ENCODE measurements at regions not wholly inside any gene's neighbourhood (a gene's known extent, or its start where the extent isn't known, plus 50 kb on each side); places are given as distances from the start of the nearest gene placed in this dataset.
"Not testable (repeated sequence)": the region's sequence is repeated elsewhere in the genome, so short reads cannot be mapped to it uniquely, and the experiment has no call there.

DNA sequence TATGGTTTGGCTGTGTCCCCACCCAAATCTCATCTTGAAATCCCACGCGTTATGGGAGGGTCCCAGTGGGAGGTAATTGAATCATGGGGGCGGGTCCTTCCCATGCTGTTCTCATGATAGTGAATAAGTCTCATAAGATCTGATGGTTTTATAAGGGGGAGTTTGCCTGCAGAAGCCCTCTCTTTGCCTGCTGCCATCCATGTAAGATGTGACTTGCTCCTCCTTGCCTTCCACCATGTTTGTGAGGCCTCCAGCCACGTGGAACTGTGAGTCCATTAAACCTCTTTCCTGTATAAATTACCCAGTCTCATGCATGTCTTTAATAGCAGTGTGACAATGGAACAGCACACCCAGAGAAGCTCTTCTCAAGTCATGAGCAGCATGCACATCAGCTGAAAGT, 119.1 kb upstream of the CARD11 start:
- DNase-seq (ENCODE audit: low spot score): not testable (repeated sequence)

DNA sequence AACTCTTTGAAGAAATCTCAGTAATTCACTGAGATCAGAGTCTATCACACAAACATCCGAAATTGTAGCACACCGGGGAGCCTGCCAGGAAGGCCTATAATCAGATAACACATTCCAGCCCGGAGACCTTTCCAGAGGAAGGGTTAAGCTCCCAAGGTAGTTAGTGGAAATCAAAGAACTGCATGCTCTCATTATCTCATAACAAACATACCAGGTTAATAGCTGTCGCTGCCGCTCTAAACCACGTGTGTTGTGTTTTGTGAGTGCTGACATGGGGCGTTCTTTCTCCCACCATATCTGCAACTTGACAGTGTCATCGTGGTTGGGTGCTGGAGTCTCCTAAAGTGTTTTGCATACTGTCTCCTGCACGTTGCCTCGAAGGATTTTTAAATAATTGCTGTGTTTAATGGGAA, 120.7 kb upstream of the CARD11 start:
- no peak for DNase-seq (ENCODE audit: low spot score)

DNA sequence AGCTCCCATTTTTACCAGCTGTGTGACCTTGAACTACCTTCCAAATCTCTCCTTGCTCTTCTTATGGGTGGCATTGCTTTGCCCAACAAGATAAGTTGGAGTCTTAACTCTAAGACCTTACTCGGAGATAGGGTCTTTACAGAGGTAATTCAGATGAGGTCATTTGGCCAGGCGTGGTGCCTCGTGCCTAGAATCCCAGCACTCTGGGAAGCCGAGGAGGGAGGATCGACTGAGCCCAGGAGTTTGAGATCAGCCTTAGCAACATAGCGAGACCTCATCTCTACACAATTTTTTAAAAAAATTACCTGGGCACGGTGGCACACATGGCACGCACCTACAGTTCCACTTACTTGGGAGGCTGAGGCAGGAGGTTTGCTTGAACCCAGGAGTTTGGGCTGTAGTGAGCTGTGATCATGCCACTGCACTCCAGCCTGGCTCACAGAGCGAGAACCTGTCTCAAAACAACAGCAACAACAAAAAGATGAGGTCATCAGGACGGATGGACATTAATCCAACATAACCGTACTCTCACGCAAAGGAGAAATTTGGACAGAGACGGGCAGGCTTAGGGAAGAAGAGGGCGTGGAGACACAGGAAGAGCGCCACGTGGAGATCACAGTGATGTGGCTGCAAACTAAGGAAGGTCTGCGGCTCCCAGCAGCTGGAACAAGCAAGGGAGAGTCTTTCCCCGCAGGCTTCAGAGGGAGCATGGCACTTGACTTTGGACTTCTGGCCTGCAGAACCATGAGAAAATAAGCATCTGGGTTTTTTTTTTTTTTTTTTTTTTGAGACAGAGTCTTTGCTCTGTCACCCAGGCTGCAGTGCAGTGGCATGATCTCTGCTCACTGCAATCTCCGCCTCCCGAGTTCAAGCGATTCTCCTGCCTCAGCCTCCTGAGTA, 122.3 kb upstream of the CARD11 start:
- no peak for DNase-seq (ENCODE audit: low spot score)

DNA sequence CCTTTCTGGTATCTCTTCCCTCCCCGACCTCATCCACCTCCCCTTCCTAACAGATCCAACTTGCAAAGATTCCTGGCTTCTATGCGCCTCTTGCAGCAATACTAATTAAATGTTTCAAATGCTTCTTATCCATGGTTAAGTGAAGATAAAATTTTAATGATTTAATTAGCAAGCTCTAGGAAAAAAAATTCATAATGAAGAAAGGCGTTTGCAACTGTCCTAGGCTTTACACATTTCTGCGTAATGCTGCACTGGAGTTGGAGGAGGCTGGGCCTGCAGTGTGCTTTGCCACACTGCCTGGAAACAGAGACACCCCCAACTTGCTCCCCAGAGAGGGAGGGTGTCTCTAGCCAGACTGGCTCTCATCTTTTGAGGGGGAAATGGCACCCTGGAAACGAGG, 123.9 kb upstream of the CARD11 start:
- no peak for DNase-seq (ENCODE audit: low spot score)

DNA sequence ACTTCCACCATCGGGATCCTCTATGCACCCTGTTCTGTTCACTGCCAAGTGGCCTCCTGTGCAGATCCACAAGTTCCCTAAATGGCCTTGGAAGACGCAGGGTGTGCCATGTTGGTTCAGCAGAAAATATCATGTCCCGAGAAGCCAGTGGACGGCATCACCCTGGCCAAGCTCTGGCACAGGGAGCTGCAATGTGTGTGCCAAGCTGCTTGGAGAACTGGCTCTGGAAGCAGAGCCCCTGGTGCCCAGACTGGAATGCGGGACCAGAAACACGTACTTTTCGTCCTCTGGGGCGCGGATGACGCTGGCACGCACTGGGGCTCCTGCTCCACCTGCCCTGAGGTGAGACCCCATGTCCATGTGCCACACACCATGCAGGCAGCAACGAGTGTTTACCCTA, 124.7 kb upstream of the CARD11 start:
- DNase-seq (ENCODE audit: low spot score): no peak

DNA sequence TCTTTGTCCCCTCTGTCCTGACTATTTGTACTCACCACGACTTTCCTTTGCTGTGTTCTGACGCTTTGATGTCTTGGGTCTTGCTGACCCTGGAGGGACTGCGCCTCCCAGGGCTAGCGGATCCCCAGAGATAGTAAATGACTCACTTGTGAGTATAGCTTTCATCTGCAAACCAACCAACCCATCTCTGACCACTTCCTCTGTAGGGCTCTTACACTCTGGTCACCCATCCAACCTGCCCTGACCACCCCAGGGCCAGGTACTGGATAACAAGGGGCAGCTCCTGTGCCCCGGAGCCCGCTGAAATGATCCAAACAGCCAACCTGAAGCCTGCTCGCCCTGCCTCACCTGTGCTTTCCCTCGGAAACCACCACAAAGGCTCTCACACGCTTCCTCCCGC, 125.2 kb upstream of the CARD11 start:
- no peak for DNase-seq (ENCODE audit: low spot score)

DNA sequence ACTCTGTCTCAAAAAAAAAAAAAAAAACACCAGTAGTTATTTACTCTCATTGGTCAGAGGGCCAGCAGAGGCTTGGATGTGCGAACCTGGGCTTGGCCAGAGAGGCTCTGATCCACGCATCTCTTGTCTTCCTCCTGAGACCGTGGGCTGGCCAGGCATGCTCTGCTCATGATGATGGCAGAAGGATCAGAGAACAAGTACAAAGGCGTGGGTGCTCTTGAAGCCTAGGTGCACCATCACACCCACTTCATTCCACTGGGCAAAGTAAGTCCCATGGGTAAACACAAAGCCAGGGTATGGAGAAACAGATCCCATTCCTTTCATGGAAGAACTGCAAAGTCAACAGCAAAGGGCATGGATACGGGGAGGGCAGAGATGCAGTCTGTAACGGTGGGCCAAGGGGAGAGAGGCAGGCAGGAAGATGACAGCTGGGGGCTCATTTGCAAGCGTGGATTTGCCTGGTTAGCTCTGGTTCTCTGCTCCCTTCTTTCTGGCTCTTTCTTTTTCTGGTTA, 128.2 kb upstream of the SDK1 start:
- DNase-seq (ENCODE audit: low spot score): no peak

DNA sequence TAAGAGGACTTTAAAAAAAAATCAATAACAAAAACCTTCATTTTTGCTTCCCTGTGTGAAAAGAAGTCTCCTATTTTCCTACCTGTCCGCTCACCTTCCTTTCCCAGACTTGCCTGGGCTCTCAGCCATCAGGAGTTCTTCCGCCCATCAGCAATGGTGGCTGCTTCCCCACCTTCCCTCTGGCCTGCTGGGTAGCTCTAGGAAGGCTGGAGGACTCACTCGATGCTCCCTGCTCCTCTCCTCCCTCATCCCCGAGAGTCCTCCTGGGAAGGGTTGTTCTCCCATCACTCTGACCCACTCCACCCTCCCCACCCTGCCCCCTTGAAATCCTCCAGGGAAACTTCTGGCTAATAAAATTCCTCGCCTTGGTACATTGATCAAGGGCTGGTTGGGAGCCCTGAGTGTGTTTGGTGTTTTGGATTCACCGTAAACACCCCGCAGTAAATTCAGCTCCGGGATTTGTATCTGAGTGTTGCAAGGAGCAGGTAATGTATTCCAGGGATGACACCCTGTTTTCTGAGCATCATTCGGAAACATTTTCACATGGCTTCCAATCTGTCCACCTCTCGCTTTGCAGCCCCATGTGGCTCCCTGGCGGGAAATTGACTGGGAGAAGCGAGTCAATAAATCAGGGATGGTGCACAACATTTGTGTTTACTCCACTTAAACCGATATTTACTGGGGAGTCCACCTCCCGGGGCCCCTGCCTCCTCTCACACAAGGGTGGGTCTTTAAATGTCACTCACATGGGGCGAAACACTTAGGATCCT, 126.4 kb upstream of the SDK1 start:
- no peak for DNase-seq (ENCODE audit: low spot score)

DNA sequence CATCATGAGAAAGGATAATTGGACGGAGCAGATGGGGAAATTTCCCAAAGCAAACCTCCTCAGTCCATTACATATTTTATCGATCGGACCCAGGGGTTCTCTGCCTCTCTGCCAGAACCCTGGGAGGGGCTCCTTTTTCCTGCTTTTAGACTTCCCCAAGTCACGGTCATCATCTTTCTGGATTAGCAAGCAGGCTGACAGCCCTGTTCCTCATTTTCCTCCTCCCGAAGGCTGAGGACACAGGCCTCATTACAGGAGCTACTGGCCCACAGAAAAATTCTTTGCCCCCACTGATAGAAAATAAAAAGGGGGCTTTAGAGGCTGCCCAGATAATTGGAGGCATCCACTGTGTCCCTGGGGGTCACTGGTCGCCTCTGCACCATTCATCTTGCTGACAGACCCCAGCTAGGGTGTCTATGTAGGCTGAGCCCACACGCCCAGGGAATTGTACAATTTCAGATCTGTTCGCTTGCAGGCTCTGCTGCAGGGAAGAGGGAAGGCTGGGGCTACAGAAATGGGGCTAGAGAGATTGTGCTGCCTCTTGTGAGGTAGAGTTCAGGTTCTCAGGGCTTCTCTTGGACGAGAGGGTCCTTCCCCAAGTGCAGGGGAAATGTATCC, 125.7 kb upstream of the SDK1 start:
- DNase-seq (ENCODE audit: low spot score): no peak

DNA sequence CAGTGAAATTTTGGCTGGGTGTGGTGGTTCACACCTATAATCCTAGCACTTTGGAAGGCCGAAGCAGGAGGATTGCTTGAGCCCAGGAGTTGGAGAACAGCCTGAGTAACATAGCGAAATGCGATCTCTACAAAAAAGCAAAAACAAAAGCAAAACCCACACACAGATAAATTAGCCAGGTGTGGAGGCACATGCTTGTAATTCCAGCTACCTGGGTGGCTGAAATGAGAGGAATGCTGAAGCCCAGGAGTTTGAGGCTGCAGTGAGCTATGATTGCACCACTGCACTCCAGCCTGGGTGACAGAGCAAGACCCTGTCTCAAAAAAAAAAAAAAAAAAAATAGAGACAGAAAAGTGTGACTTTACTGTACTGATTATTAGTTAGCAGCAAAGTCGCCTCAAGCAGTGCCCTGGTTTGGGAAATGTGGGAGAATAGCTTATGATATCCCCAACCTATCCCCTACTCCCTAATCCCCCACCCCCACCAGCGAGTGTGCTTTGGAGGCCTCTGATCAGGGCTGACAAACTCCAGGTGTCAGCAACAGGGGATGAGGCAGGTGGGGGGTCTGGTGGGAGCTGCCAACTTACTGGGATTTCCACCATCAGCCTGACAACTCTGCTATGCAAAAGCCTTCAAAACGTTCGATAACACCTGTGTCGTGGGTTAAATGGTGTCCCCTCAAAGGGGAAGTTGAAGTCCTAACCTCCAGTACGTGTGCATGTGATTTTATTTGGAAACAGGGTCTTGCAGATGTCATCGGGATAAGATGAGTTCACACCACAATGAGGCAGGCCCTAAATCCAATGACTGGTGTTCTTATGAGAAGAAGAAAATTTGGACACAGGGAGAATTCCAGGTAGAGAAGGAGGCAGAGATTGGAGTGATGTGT, 124.7 kb upstream of the SDK1 start:
- DNase-seq (ENCODE audit: low spot score): no peak

DNA sequence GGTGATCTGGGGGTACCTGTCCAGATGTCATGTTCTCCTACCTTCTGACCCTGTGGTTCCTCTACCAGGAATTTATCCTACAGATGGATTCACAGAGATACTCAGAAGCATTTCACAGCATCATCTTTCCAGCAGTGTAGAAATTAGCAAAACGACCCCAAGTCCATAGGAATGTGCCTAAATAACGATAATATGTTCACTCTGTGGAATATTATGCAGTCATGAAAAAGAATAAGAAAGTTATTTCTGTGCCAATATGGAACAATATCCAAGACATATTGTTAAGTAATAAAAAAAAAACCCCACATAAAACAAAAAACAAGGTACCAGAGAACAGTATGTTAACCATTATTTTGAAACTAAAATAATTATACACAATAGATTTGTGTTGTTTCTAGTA, 123.8 kb upstream of the SDK1 start:
- no peak for DNase-seq (ENCODE audit: low spot score)

DNA sequence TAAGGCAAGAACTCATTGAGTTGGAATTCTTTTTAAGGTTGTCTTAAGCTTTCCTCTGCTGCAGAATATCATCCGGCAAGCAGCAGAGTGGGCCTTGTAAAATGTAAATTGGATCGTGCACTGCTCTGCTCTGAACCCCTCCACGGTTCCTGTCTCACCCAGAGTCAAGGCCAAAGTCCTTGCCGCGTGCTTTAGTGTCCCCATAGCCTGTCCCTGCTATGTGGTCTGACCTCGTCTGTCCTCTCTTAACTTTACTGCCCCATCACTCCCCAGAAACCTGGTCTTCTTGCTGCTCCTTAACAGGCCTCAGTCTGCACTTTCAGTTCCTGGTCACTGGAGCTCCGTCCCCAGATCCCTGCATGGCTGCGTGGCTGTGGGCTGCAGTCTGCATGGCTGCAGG, 121.6 kb upstream of the SDK1 start:
- no peak for DNase-seq (ENCODE audit: low spot score)

DNA sequence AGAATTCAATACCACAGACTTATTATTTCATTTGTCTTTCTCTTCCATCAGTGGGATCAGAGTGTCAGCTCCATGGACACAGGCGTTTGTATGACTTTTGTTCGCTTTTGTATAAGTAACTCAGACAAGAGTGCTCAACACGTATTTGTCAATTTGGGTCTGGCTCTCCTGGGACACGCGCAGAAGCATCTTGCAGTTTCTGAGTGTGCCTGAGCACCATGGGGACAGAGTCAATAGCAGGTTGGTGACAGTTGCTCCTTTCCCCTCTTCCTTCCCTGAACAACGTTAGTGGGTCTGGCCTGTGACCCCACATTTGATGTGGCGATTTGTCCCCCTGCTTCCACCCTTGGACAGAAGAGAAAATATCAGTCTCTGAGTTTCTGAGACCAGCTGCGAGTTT, 120.4 kb upstream of the SDK1 start:
- no peak for DNase-seq (ENCODE audit: low spot score)

DNA sequence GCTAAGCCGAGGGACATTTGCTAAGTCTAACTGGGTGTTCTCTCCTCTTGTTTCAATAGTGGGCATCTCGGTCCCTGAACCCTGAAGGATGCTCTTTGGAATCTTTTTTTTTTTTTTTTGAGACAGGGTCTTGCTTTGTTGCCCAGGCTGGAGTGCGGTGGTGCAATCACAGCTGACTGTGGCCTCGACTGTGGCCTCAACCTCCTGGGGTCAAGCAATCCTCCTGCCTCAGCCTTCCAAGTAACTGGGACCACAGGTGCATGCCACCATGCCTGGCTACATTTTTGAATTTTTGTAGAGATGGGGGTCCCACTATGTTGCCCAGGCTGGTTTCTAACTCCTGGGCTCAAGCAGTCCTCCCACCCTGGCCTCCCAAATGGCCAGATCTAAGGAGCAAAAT, 119.0 kb upstream of the SDK1 start:
- not testable (repeated sequence) for DNase-seq (ENCODE audit: low spot score)

DNA sequence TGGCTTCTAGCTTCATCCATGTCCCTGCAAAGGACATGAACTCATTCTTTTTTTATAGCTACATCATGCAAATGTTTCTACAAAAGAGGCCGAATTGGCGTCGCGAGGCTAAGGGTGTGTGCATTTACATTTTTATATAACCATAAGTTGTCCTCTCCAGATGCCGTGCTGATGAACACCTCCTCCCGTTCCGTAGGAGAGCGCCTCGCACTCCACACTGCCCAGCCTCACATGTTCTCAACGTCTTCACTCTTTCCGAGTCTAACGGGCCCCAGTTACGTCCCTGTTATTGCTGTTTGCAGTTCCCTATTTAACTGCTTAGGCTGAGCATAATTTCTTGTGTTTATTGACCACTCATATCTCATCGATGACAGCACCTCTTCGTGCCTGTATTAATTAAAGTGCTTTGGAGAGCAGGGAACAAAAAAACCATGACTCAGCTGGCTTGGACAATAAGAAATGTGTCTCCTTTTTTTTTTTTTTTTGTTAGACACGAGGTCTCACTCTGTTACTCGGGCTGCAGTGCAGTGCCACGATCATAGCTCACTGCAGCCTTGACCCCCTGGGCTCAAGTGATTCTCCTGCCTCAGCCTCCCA, 113.5 kb upstream of the SDK1 start:
- DNase-seq (ENCODE audit: low spot score): no peak

DNA sequence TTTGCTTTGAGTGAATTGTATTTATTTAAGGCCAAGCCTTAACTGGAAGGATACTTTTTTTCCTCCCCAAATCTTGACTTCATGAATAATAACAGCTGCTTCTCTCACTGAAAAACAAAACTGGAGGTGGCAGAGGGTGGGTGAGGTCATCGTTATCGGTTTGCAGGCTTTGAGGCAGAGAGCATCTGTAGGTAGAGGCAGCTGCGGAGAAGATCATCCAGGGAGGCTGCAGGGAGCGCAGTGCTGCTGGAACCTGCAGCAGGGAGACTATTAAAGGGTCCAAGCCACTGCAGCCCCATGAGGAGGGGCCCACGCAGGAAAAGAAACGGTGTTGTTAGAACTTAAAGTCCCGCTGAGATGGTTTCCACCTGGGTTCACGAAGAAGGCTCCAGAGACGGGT, 112.1 kb upstream of the SDK1 start:
- no peak for DNase-seq (ENCODE audit: low spot score)

DNA sequence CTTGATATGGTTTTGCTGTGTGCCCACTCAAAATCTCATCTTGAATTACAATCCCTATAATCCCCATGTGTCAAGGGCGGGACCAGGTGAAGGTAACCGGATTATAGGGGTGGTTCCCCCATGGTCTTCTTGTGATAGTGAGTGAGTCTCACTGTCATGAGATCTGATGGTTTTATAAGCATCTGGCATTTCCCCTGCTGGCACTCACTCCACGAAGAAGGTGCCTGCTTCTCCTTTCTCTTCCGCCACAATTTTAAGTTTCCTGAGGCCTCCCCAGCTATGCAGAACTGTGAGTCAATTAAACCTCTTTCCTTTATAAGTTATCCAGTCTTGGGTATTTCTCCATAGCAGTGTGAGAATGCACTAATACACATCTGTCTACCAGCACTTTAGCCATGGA, 109.5 kb upstream of the SDK1 start:
- DNase-seq (ENCODE audit: low spot score): no peak

DNA sequence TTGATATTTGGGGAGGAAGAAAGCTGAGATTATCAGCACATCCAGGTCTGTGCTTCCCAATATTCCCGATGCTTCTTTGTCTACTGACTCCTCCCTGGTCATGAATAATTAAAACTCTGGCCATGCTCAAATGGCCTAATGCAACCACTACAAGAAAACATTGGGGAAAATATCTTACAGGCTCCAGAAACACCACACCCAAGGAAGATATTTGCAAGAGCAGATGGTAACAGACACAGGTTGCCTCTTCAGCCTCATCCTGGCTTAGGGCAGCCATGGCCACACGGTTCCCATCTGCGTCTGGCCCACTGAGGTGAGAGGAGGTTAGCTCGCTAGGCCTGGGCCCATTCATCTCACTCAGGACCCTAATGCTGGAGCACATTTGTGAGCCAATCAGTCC, 108.4 kb upstream of the SDK1 start:
- no peak for DNase-seq (ENCODE audit: low spot score)

DNA sequence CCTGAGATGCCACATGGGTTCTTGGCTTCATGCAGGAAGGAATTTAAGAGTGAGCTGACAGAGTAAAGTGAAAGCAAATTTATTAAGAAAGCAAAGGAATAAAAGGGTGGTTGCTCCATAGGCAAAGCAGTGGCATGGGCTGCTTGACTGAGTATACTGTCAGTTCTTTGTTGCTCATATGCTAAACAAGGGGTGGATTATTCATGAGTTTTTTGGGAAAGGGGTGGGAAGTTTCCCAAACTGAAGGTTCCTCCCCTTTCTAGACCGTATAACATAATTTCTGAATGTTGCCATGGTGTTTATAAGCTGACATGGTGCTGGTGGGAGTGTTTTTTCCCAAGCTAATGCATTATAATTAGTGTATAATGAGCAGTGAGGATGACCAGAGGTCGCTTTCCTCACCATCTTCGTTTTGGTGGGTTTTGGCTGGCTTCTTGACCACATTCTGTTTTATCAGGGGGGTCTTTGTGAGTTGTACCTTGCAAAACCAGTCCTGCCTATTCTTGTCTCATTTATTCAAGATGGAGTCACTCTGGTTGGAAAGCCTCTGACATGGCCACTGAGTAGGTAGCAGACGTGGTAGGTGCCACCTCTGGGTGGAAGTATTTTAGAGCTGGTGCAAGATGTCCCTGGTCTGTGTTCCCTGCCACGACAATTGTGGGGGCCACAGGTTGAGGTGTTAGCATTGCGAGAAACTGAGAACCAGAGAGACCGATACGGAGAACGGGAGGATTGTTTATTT, 107.5 kb upstream of the SDK1 start:
- DNase-seq (ENCODE audit: low spot score): no peak

DNA sequence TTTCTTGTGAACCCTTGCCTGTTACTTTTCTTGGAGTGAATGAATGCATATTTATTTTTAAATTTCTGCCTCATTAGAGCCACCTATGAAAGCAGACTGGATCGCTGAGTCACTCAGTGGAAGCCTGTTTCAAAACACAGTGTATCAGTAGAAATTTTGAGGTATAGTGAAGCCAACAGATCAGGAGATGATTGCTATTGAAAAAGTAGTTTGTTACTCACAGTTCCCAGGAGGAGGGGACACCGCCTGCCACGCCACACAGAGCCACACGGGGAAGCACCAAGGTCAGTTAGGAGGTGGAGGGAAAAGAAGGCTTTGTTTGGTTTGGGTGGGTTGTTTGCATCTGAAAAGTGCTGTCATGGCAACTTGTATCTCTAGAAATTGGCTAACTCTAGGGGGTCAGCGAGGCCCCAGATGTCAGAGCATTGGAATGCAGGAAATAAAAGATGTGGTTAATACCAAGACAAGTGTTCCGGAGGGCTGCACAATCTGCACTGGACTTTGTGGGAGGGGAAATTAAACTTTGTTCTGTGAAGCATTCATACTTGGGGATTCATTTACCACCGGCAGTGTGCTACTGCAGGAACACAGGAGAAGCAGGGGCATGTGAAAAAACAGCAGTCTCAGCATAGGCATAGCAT, 106.4 kb upstream of the SDK1 start:
- no peak for DNase-seq (ENCODE audit: low spot score)
